ES-I3 (cell line): ENCODE measurements at regions not wholly inside any gene's neighbourhood (a gene's known extent, or its start where the extent isn't known, plus 50 kb on each side); places are given as distances from the start of the nearest gene placed in this dataset.

Experiments
- H3K36me3 ChIP-seq: 2 replicates; pipeline ENCODE4 v1.6.1; 2013; ENCODE audit warnings: mild to moderate bottlenecking, low read length, control low read depth, moderate library complexity; ENCODE audit not compliant: insufficient read depth
- H3K4me1 ChIP-seq: 2 replicates; pipeline ENCODE4 v1.6.1; 2013; ENCODE audit warnings: mild to moderate bottlenecking, control low read depth, low read length; ENCODE audit not compliant: insufficient read depth
- H3K9ac ChIP-seq: 2 replicates; pipeline ENCODE4 v1.6.1; 2013; ENCODE audit warnings: low read depth, mild to moderate bottlenecking, low read length, moderate library complexity
- H3K9me3 ChIP-seq: 2 replicates; pipeline ENCODE4 v1.6.1; 2013; ENCODE audit warnings: mild to moderate bottlenecking, low read length, moderate library complexity; ENCODE audit not compliant: control insufficient read depth, insufficient read depth

DNA sequence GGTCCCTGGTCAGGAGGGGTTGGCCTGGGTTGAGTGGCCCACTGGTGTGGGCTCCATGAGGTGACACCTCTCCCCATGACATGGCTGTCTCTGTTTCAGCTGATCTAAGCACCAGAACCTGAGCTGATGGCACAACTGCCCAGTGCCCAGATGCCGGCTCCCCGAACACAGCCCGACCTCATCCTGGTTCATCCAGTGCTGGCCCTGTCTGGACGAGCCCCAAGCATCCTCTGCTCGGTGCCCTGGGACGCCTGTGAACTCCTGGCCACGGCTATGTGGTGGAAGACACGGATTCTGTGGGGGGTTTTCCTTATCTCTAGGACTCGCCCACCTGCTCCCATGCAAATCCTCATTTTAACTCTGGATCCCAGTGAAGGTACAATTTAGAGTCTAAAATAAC lies 389.2 kb downstream of the SHANK2 start:
- Histone ChIP-seq H3K36me3 (no peaks in the 10 kb centered on the region), H3K9me3 (no peaks in the 10 kb centered on the region), H3K4me1 (no peaks in the 10 kb centered on the region), H3K9ac (no peak overlapping the region)

DNA sequence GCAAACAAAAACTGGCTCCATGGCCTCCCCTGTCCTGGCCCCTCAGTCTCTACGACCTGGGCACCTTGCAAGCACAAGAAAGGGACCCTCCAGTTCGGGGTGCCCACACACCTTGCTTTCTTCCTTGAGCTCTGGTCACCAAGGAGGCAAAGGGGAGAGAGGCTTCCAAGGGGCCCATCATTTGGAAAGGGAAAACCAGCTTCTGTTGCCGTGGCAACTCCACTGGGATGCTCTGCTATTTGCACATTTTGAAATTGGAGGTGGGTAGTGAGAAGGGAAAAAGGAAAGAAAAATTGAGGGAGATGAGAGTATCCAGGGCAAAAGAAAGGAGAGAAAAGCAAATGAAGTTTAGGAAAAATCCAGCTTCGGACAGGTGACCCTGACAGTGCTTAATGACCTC lies 388.4 kb downstream of the SHANK2 start:
- H3K9me3 ChIP-seq: no peaks in the 10 kb centered on the region
- H3K36me3 ChIP-seq: no peaks in the 10 kb centered on the region

GRCh38 chr11:70865356-70865755 lies 387.0 kb downstream of the SHANK2 start:
- Histone ChIP-seq H3K9ac (no peak overlapping the region), H3K4me1 (no peaks in the 10 kb centered on the region), H3K9me3 (no peaks in the 10 kb centered on the region), H3K36me3 (no peaks in the 10 kb centered on the region)

More for the DNA sequence above, 388.4 kb downstream of the SHANK2 start:
- Histone ChIP-seq H3K4me1 (no peaks in the 10 kb centered on the region), H3K9ac (no peak overlapping the region)

DNA sequence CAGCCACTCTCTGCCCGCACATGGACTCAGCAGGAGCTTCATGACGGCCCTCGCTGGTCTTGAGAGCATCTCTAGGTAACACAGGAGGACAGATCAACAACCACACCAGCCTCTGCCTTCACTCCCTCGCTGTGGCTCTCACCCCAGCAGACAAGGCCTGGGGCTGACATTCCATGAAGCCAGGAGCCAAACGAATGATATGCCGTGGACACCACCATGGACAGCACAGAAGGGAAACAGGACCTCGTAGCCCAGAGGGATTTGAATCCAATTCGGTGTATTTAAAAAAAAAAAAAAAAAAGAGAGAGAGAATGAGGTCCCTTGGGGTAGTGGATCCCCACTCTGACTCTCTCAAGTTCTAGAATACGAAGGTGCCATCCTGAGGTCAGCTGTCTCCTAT lies 385.5 kb downstream of the SHANK2 start:
- H3K9me3 ChIP-seq: no peaks in the 10 kb centered on the region
- H3K36me3 ChIP-seq: no peaks in the 10 kb centered on the region
- H3K9ac ChIP-seq: no peak overlapping the region
- no peaks in the 10 kb centered on the region for H3K4me1 ChIP-seq

DNA sequence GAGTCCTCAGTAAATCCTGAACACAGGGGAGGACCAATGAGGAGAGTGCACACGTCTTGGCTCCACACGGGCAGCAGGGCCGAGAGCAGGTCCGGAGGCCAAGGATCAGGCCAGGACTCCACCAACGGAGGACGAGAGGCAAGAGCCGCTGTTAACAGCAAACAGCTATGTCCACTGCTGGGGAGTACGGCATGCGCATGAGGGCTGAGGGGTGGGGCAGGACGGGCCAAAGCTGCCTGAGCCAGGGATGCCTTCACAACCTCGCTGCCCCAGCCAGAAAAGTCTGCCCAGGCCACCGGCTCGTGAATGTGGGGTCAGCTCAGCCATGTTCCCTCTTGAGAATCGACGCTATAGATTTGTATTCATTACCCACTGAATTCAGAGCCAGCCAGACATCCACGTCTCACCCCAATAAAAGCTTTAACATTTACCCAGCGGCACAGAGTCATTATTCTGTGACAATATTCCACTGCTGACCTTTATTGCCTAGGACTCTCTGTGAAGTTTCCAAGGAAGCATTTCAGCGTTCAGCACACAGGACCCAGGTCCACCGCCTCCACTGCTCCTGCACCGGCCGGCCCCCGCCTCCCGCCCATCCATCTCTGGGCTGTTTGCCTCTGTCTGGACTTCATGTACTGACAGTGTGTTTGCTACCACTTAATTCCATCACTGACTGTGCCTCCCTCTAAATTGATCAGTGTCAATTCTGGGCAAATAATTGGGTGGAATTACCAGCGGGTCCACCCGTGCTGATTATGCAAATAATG lies 384.9 kb downstream of the SHANK2 start:
- Histone ChIP-seq H3K9ac (no peak overlapping the region), H3K36me3 (no peaks in the 10 kb centered on the region), H3K4me1 (0 out of 2 replicates have a peak, but pooled peaks cover under 1% of the 10 kb centered on the region), H3K9me3 (no peaks in the 10 kb centered on the region)

- Histone ChIP-seq H3K36me3 (no peaks in the 10 kb centered on the region), H3K9ac (no peak overlapping the region)
Measured at GRCh38 chr11:70868341-70868885, 384.0 kb downstream of the SHANK2 start.

DNA sequence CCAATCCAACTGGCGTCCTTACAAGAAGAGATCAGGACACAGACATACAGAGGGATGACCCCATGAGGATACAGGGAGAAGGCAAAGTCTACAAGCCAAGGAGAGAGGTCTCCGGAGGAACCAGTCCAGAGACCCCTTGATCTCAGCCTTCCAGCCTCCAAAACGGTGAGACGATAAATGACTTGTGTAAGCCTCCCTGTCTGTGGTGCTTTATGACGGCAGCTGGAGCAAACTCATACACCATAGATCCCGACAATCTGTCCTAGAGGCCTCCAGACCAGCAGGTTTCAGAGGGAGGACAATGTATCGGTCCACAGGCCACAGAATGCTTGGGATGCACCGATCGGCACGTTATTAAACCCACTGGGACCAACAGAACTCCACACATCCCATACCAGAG lies 383.3 kb downstream of the SHANK2 start:
- Histone ChIP-seq H3K36me3 (no peaks in the 10 kb centered on the region), H3K4me1 (peaks cover 12% of the 10 kb centered on the region), H3K9me3 (no peaks in the 10 kb centered on the region), H3K9ac (no peak overlapping the region)

More at GRCh38 chr11:70868341-70868885, 384.0 kb downstream of the SHANK2 start:
- Histone ChIP-seq H3K9me3 (no peaks in the 10 kb centered on the region), H3K4me1 (peaks cover 8% of the 10 kb centered on the region)

DNA sequence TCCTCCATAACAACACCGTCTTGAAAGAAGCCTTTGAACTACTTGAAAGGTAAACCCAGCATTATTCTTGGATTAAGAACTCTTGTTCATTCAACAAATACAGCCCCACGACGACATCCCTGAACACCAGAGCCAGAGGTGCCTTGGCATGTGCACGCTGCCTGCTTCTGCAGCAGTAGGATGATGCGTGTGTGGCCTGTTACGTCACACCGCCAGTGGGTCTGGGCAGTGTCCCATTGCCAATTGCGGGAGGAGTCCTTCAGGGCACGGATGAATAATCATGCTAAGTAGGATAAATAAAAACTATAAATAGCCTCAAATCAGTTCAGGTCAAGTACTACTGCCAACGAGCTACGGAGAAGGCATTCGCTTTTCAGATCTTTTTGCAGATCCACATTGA lies 380.5 kb downstream of the SHANK2 start:
- Histone ChIP-seq H3K9ac (no peak overlapping the region), H3K9me3 (no peaks in the 10 kb centered on the region), H3K36me3 (no peaks in the 10 kb centered on the region)

GRCh38 chr11:70872299-70872698 lies 380.1 kb downstream of the SHANK2 start:
- Histone ChIP-seq H3K9ac (no peak overlapping the region), H3K36me3 (no peaks in the 10 kb centered on the region), H3K4me1 (peaks cover 12% of the 10 kb centered on the region), H3K9me3 (no peaks in the 10 kb centered on the region)

More for the DNA sequence above, 380.5 kb downstream of the SHANK2 start:
- H3K4me1 ChIP-seq: peaks cover 12% of the 10 kb centered on the region

DNA sequence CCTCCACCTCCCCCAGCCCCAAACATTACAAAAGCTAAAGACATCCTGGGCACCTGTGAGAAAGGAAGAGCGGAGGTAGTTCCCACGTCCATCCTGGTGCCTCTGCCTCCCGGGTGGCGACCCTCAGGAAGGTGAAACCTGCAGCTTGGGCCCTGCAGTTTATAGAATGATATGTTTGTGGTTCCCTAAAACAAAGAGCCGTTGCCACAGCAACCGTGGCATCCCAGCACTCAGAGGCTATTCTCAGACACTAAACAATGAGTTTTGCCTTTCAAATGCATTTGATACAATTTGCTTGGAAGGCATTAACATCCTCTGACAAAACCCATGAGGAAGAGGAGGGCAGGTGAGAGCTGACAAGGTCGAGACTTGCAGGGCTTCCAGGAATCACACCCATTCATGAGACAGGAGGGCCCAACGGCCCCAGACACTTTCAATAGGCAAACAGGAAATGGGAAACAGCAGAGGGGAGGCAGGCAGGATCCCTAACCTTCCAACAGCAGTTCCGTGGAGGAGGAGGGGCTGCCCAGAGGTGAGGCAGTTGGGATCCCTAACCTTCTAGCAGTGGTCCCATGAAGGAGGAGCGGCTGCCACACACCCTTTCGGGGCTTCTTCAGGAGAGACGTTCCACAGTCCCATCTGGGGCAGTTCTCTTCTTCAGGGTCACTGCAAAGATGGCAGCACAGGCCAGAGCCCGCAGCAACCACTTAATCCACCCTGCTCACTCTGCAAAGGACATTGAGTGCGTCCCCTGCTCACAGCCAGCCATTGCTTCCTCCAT lies 379.2 kb downstream of the SHANK2 start:
- peaks cover 12% of the 10 kb centered on the region for H3K4me1 ChIP-seq
- no peaks in the 10 kb centered on the region for H3K9me3 ChIP-seq
- H3K36me3 ChIP-seq: no peaks in the 10 kb centered on the region
- H3K9ac ChIP-seq: no peak overlapping the region

- Histone ChIP-seq H3K4me1 (peaks cover 12% of the 10 kb centered on the region), H3K36me3 (no peaks in the 10 kb centered on the region), H3K9ac (no peak overlapping the region), H3K9me3 (no peaks in the 10 kb centered on the region)
Measured at GRCh38 chr11:70873736-70874412, 378.5 kb downstream of the SHANK2 start.

- no peak overlapping the region for H3K9ac ChIP-seq
- H3K4me1 ChIP-seq: peaks cover 12% of the 10 kb centered on the region
- no peaks in the 10 kb centered on the region for H3K36me3 ChIP-seq
- no peaks in the 10 kb centered on the region for H3K9me3 ChIP-seq
Measured at GRCh38 chr11:70876685-70877084, 375.7 kb downstream of the SHANK2 start.

DNA sequence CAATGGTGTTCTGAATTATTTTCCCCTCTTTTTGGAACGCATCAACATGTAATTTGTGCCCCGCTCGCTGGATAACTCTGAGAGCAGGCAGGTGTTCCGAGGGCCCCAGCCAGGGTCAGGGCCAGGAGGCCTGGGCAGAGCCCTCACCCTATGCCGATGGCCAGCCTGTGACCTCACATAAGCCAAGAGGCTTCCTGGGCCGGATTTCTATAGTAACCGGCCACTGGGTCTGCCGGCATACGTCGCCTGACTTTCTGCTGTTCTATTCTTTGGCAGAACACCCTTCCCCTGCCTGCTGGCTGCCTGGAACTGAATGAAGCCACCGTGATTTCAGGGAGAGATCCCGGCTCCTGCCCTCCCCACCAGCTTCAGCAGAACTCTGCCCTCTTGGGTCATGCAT lies 375.2 kb downstream of the SHANK2 start:
- H3K9me3 ChIP-seq: no peaks in the 10 kb centered on the region
- no peaks in the 10 kb centered on the region for H3K36me3 ChIP-seq
- no peak overlapping the region for H3K9ac ChIP-seq
- peaks cover 12% of the 10 kb centered on the region for H3K4me1 ChIP-seq

DNA sequence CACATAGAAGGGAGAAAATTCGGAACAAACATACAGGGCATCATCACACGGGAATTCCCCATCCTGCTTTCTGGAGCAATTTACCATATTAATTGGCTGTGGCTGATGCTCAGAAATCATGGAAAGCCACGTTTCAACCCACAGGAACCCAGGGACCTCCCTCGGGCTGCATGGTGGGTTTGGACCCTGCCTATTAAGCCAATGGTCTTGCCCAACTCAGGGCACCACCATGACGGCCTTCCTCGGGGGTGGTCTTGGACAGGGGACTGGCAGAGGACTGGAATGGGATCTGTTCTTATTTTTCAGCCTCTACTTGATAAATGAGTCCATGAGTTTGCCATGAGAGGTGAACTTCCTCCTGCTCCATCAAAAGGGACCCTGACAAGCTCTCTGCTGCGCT lies 374.0 kb downstream of the SHANK2 start:
- H3K9me3 ChIP-seq: no peaks in the 10 kb centered on the region

More for the DNA sequence above, 374.0 kb downstream of the SHANK2 start:
- Histone ChIP-seq H3K4me1 (peaks cover 5% of the 10 kb centered on the region; the same call in 1 of the 2 replicates), H3K36me3 (no peaks in the 10 kb centered on the region), H3K9ac (no peak overlapping the region)
